ENCODE measurements at regions not wholly inside any gene's neighbourhood (a gene's known extent, or its start where the extent isn't known, plus 50 kb on each side); places are given as distances from the start of the nearest gene placed in this dataset.

- H3K4me3 ChIP-seq = no peak overlapping the region
- intact Hi-C loops (cut with DNase I) = loop anchor here (1.0 to 10.0 kb wide), 10 partner anchors 496 to 796 kb away; partner anchors contain the start of gene MKX (in 2 of the 10)
- no peaks in the 10 kb centered on the region for H3K27me3 ChIP-seq
- DNase-seq (no peak), ATAC-seq (no peak)
- TF ChIP-seq CTCF (IDR thresholded peaks at IDR 0.05) = no peak
- no peak for TF ChIP-seq POLR2A (IDR thresholded peaks at IDR 0.05)
- 74 to 89% (median 84%) methylated on average over 2 of the region's 2 CpGs for WGBS, 4 donors
- no peaks in the 10 kb centered on the region for H3K9me3 ChIP-seq
- H3K4me1 ChIP-seq = peaks cover 0 to 9% (median 0%) of the 10 kb centered on the region in 12 donors
- no peak overlapping the region for H3K27ac ChIP-seq
- peaks cover 0 to 10% (median 0%) of the 10 kb centered on the region in 9 donors for H3K36me3 ChIP-seq
These were observed 62.5 kb downstream of the MPP7 start for GRCh38 chr10:28240400-28240799.

GRCh38 chr10:28236591-28236990 lies 66.3 kb downstream of the MPP7 start:
- 81 to 89% (median 87%) methylated on average over 12 of the region's 12 CpGs for WGBS, 4 donors
- DNase-seq (no peak), ATAC-seq (no peak)
- Histone ChIP-seq H3K9me3 (no peaks in the 10 kb centered on the region), H3K4me1 (no peaks in the 10 kb centered on the region), H3K27me3 (no peaks in the 10 kb centered on the region), H3K36me3 (peaks cover 0 to 10% (median 0%) of the 10 kb centered on the region in 9 donors), H3K27ac (no peak overlapping the region), H3K4me3 (no peak overlapping the region)
- intact Hi-C loops (cut with DNase I) = loop anchor here in 1 of 10 donors (5.0 kb wide), 1 partner anchor 789 kb away; no protein-coding TSS in a partner anchor
- TF ChIP-seq POLR2A (IDR thresholded peaks at IDR 0.05) = no peak
- no peak for TF ChIP-seq CTCF (IDR thresholded peaks at IDR 0.05)

GRCh38 chr10:28220811-28221210 lies 82.1 kb downstream of the MPP7 start:
- intact Hi-C loops (cut with DNase I) = no loop called here

DNA sequence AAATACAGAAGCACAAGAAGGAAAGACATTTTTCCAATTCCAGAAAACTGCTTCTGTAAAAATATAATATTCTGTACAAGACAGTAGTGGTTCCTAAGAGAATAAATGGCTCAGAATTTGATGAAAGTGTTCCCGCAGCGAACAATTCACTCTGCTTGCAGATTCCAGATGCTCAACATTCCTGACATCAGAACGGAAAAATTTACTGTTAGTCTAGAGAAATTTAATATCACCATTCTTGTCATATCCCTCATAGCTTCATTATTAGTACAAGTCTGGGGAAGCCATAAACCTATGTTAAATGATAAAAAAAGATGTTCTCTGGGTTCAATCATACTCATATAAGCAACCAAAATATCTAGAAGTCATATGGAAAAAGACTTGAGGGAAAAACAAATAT lies 83.6 kb downstream of the MPP7 start:
- Histone ChIP-seq H3K27ac (no peak overlapping the region), H3K4me3 (no peak overlapping the region), H3K9me3 (no peaks in the 10 kb centered on the region), H3K27me3 (no peaks in the 10 kb centered on the region), H3K4me1 (peaks cover 0 to 6% (median 0%) of the 10 kb centered on the region in 12 donors), H3K36me3 (no peaks in the 10 kb centered on the region)
- TF ChIP-seq POLR2A (IDR thresholded peaks at IDR 0.05) (no peak), CTCF (IDR thresholded peaks at IDR 0.05) (no peak)
- DNase-seq (no peak), ATAC-seq (no peak)
- WGBS, 4 donors = 56 to 76% (median 74%) methylated on average over 3 of the region's 3 CpGs
- intact Hi-C loops (cut with DNase I) = no loop called here

More at GRCh38 chr10:28220811-28221210, 82.1 kb downstream of the MPP7 start:
- TF ChIP-seq CTCF (IDR thresholded peaks at IDR 0.05) = no peak
- no peak for TF ChIP-seq POLR2A (IDR thresholded peaks at IDR 0.05)
- no peaks in the 10 kb centered on the region for H3K27me3 ChIP-seq
- peaks cover 0 to 6% (median 0%) of the 10 kb centered on the region in 12 donors for H3K4me1 ChIP-seq
- no peaks in the 10 kb centered on the region for H3K36me3 ChIP-seq
- DNase-seq (no peak), ATAC-seq (no peak)
- WGBS, 4 donors = 62 to 71% (median 64%) methylated on average over 5 of the region's 5 CpGs
- H3K4me3 ChIP-seq = no peak overlapping the region
- no peak overlapping the region for H3K27ac ChIP-seq
- H3K9me3 ChIP-seq = no peaks in the 10 kb centered on the region

All from heart left ventricle (tissue), 16 donors.